Fibroblast of villous mesenchyme (primary cell): ENCODE measurements at regions not wholly inside any gene's neighbourhood (a gene's known extent, or its start where the extent isn't known, plus 50 kb on each side); places are given as distances from the start of the nearest gene placed in this dataset.

Experiments
- DNase-seq: peaks from one replicate; pipeline ENCODE4 v3.0.0-alpha.2; 2010; ENCODE audit warnings: low read depth
- H3K4me3 ChIP-seq: 2 replicates; pipeline ENCODE4 v1.5.1; 2011; ENCODE audit warnings: low read depth, mild to moderate bottlenecking, low read length
- TF ChIP-seq, protein P1 (sequence below): IDR thresholded peaks from 2 replicates; pipeline ENCODE4 v1.5.1; 2012; ENCODE audit warnings: low read depth, mild to moderate bottlenecking, low read length; ENCODE audit not compliant: insufficient read depth

DNA sequence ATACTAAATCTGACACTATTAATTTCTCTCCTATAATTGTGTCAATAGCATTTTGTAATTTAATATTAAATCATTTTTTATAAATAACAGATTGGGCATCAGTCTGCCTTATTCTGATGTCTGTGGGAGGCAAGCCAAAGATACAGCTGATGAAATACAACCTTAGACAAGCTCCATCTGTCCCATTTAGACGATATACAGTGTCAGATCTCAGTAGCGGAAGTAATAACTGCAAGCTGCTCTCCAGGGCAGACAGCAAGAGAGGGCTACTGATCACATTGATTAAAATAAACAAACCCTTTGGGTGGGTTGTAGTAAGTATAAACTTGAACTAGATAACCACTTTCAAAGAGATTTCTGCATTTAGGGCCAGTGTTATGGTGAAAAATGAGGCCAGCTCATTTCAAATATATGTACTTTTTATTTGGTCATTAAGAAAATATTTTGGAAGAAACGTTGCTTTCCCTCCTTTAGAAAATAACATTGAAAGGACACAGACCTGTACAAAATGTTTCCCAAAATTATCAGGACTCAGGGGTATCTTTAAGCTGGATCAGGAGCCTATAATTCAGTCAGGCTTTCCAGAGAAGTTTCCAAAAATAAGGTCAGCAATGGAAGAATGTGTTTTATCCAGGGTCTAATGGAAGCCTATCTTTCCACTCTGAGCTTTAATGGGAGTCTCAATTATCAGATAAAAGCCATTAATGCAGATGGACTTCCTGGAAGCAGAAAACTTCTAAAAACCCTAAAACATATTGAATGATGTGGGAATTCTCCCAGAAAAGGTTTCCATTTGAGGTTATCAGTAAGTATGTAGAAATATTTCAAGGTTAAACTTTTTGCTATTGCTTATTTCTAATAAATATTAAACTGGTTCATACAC lies 1028.8 kb upstream of the IGFBP7 start:
- no peak for DNase-seq
- H3K4me3 ChIP-seq: no peak overlapping the region
- TF ChIP-seq, protein P1, sequence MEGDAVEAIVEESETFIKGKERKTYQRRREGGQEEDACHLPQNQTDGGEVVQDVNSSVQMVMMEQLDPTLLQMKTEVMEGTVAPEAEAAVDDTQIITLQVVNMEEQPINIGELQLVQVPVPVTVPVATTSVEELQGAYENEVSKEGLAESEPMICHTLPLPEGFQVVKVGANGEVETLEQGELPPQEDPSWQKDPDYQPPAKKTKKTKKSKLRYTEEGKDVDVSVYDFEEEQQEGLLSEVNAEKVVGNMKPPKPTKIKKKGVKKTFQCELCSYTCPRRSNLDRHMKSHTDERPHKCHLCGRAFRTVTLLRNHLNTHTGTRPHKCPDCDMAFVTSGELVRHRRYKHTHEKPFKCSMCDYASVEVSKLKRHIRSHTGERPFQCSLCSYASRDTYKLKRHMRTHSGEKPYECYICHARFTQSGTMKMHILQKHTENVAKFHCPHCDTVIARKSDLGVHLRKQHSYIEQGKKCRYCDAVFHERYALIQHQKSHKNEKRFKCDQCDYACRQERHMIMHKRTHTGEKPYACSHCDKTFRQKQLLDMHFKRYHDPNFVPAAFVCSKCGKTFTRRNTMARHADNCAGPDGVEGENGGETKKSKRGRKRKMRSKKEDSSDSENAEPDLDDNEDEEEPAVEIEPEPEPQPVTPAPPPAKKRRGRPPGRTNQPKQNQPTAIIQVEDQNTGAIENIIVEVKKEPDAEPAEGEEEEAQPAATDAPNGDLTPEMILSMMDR: no peak

DNA sequence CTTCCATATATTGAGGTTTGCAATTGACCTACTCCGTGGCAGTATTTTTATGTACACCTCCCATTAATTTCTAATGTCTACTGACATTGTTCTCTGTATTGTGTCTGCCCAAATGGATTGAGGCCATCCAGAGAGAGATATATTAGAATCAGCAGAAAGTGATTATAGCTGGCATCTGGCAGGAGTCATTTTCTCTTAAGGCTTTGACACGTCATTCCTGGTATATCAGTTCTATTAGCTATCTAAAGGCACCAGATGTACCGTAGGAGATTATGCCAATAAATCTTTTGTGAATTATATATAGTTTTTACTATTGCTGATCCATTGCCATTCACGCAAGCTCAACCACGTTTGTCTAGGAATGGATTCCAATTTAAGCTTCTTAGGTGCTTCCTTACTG lies 1026.4 kb upstream of the IGFBP7 start:
- no peak for DNase-seq
- no peak overlapping the region for H3K4me3 ChIP-seq
- TF ChIP-seq, protein P1: no peak

DNA sequence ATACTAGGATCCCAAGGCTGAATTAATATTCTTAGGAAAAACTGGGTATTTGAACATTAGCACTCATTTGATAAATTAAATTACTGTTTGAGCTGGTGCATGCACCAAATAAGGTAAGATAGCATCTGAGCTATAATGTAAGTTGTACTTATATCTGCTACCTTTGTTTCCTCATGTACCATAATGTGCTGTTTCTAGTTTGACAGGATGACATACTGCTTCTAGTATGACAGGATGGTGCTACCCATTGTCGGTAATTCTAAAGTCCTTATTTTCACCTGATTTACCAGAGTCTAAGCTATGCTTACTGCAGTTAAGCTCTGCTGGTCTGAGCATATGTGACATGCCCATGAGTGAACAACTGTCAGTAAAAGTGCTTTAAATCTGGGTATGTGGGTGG lies 1017.5 kb upstream of the IGFBP7 start:
- TF ChIP-seq, protein P1: no peak
- H3K4me3 ChIP-seq: no peak overlapping the region
- no peak for DNase-seq

GRCh38 chr4:58119298-58119697 lies 1009.1 kb upstream of the IGFBP7 start:
- H3K4me3 ChIP-seq: no peak overlapping the region
- TF ChIP-seq, protein P1: no peak
- DNase-seq: no peak

DNA sequence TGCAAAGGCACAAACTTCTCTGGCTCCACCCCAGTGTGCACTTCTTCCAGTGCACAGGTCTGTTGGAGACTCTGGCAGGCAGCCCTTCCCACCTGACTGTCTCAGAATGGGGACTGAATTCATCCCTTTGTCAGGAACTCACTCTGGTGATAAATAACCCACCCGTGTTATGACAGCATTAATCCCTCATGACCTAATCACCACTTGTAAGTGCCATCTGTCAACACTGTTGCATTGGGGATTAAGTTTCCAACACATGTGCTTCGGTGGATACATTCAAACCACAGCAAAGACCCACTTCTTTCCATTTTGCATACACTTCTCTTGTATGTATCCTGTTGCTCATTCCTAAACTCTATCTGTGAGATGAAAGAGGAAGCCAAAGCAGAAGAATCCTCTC lies 1002.9 kb upstream of the IGFBP7 start:
- DNase-seq: no peak
- no peak overlapping the region for H3K4me3 ChIP-seq
- TF ChIP-seq, protein P1: no peak

DNA sequence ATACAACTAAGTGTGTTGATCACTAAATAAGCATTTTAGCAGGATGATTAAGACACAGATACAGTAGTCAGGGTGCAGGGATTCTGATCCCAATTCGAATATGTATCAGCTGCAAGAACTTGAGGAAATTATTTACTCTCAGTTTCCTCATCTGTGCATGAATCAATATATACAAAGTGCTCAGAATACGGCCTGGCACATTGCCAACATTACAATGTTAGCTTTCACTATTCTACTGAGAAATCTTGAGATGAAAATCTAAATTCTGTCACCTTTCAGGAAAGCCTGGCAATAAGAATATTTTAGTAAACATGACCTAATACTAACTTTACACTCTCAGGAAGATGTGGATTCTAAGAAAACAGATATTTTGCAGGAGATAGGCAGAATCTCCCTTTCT lies 1001.6 kb upstream of the IGFBP7 start:
- TF ChIP-seq, protein P1: no peak
- DNase-seq: no peak
- no peak overlapping the region for H3K4me3 ChIP-seq
